ENCODE measurements at regions not wholly inside any gene's neighbourhood (a gene's known extent, or its start where the extent isn't known, plus 50 kb on each side); places are given as distances from the start of the nearest gene placed in this dataset.
"Not testable (repeated sequence)": the region's sequence is repeated elsewhere in the genome, so short reads cannot be mapped to it uniquely, and the experiment has no call there.

GRCh38 chr19:27733551-27734266 is 1479.2 kb downstream of the UQCRFS1 start:
- DNase-seq (ENCODE audit: low read depth) = no peak
- H3K4me3 ChIP-seq (ENCODE audit: low read depth, low read length) = no peak overlapping the region

GRCh38 chr19:27729332-27729731 is 1483.6 kb downstream of the UQCRFS1 start:
- DNase-seq (ENCODE audit: low read depth) = no peak

GRCh38 chr19:27722625-27723024 is 1490.3 kb downstream of the UQCRFS1 start:
- H3K4me3 ChIP-seq (ENCODE audit: low read depth, low read length) = no peak overlapping the region
- no peak for DNase-seq (ENCODE audit: low read depth)

More at GRCh38 chr19:27729332-27729731, 1483.6 kb downstream of the UQCRFS1 start:
- no peak overlapping the region for H3K4me3 ChIP-seq (ENCODE audit: low read depth, low read length)

GRCh38 chr19:27720155-27720554 is 1492.8 kb downstream of the UQCRFS1 start:
- no peak overlapping the region for H3K4me3 ChIP-seq (ENCODE audit: low read depth, low read length)

GRCh38 chr19:27719034-27719433 is 1493.9 kb downstream of the UQCRFS1 start:
- DNase-seq (ENCODE audit: low read depth) = no peak
- no peak overlapping the region for H3K4me3 ChIP-seq (ENCODE audit: low read depth, low read length)

More at GRCh38 chr19:27720155-27720554, 1492.8 kb downstream of the UQCRFS1 start:
- DNase-seq (ENCODE audit: low read depth) = no peak

GRCh38 chr19:27718234-27718633 is 1494.7 kb downstream of the UQCRFS1 start:
- no peak for DNase-seq (ENCODE audit: low read depth)
- no peak overlapping the region for H3K4me3 ChIP-seq (ENCODE audit: low read depth, low read length)

- H3K4me3 ChIP-seq (ENCODE audit: low read depth, low read length) = no peak overlapping the region
- no peak for DNase-seq (ENCODE audit: low read depth)
Observed at GRCh38 chr19:27717825-27718224, 1495.1 kb downstream of the UQCRFS1 start.

- DNase-seq (ENCODE audit: low read depth) = no peak
Observed at GRCh38 chr19:27716922-27717321, 1496.0 kb downstream of the UQCRFS1 start.

GRCh38 chr19:27714857-27715256 is 1498.1 kb downstream of the UQCRFS1 start:
- no peak for DNase-seq (ENCODE audit: low read depth)
- no peak overlapping the region for H3K4me3 ChIP-seq (ENCODE audit: low read depth, low read length)

More at GRCh38 chr19:27716922-27717321, 1496.0 kb downstream of the UQCRFS1 start:
- no peak overlapping the region for H3K4me3 ChIP-seq (ENCODE audit: low read depth, low read length)

GRCh38 chr19:27709496-27709895 is 1503.5 kb downstream of the UQCRFS1 start:
- H3K4me3 ChIP-seq (ENCODE audit: low read depth, low read length) = no peak overlapping the region
- DNase-seq (ENCODE audit: low read depth) = no peak

- not testable (repeated sequence) for H3K4me3 ChIP-seq (ENCODE audit: low read depth, low read length); DNase-seq (ENCODE audit: low read depth)
Observed at GRCh38 chr19:27708986-27709385, 1504.0 kb downstream of the UQCRFS1 start.

- DNase-seq (ENCODE audit: low read depth); H3K4me3 ChIP-seq (ENCODE audit: low read depth, low read length): not testable (repeated sequence)
Observed at GRCh38 chr19:27707026-27707425, 1505.9 kb downstream of the UQCRFS1 start.

GRCh38 chr19:27705896-27706295 is 1507.1 kb downstream of the UQCRFS1 start:
- no peak overlapping the region for H3K4me3 ChIP-seq (ENCODE audit: low read depth, low read length)
- no peak for DNase-seq (ENCODE audit: low read depth)

GRCh38 chr19:27694361-27695055 is 1518.4 kb downstream of the UQCRFS1 start:
- no peak for DNase-seq (ENCODE audit: low read depth)
- H3K4me3 ChIP-seq (ENCODE audit: low read depth, low read length) = no peak overlapping the region

GRCh38 chr19:27691991-27692390 is 1521.0 kb downstream of the UQCRFS1 start:
- no peak for DNase-seq (ENCODE audit: low read depth)
- H3K4me3 ChIP-seq (ENCODE audit: low read depth, low read length) = no peak overlapping the region

GRCh38 chr19:27689734-27690241 is 1523.2 kb downstream of the UQCRFS1 start:
- no peak for DNase-seq (ENCODE audit: low read depth)

GRCh38 chr19:27684293-27684692 is 1528.7 kb downstream of the UQCRFS1 start:
- no peak overlapping the region for H3K4me3 ChIP-seq (ENCODE audit: low read depth, low read length)

More at GRCh38 chr19:27689734-27690241, 1523.2 kb downstream of the UQCRFS1 start:
- no peak overlapping the region for H3K4me3 ChIP-seq (ENCODE audit: low read depth, low read length)

GRCh38 chr19:27681972-27682371 is 1531.0 kb downstream of the UQCRFS1 start:
- H3K4me3 ChIP-seq (ENCODE audit: low read depth, low read length) = no peak overlapping the region
- no peak for DNase-seq (ENCODE audit: low read depth)

More at GRCh38 chr19:27684293-27684692, 1528.7 kb downstream of the UQCRFS1 start:
- no peak for DNase-seq (ENCODE audit: low read depth)

- DNase-seq (ENCODE audit: low read depth) = no peak
- H3K4me3 ChIP-seq (ENCODE audit: low read depth, low read length) = no peak overlapping the region
Observed at GRCh38 chr19:27679905-27680304, 1533.0 kb downstream of the UQCRFS1 start.

- DNase-seq (ENCODE audit: low read depth) = no peak
- no peak overlapping the region for H3K4me3 ChIP-seq (ENCODE audit: low read depth, low read length)
Observed at GRCh38 chr19:27679399-27679798, 1533.6 kb downstream of the UQCRFS1 start.
